ENCODE measurements at regions not wholly inside any gene's neighbourhood (a gene's known extent, or its start where the extent isn't known, plus 50 kb on each side); places are given as distances from the start of the nearest gene placed in this dataset.

DNA sequence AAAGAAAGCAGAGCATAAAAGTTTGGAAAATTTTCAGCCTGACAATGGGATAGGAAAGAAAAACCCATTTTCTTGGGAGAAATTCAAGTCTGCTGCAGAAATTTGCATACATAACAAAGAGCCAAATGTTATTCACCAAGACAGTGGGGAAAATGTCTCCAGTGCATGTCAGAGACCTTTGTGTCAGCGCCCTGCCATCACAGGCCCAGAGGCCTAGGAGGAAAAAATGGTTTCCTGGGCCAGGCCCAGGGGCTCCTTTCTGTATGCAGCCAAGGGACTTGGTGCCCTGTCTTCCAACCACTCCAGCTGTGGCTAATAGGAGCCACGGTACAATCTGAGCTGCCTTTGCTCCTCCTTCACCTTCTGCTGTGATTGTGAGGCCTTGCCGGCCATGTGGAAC is 189.1 kb upstream of the PITRM1 start:
- TF ChIP-seq POLR2AphosphoS5 (IDR thresholded peaks at IDR 0.05; ENCODE audit: low read depth, low read length) = no peak
- no peak for TF ChIP-seq POLR2A (IDR thresholded peaks at IDR 0.05; ENCODE audit: low read depth, low read length)

Measured in GM12892 (cell line).